Activated naive CD8-positive, alpha-beta T cell treated with anti-CD3 and anti-CD28 coated beads, Interleukin-2, amount 50 U/mL, for 24 hours (primary cell): ENCODE measurements at regions not wholly inside any gene's neighbourhood (a gene's known extent, or its start where the extent isn't known, plus 50 kb on each side); places are given as distances from the start of the nearest gene placed in this dataset.
"Not testable (repeated sequence)": the region's sequence is repeated elsewhere in the genome, so short reads cannot be mapped to it uniquely, and the experiment has no call there.

Source experiments
- ATAC-seq: fragments of 150-1000 bp; cut with Tn5 transposase; one replicate; pipeline ENCODE4 v1.10.0; 2021
- DNase-seq: peaks from one replicate; pipeline ENCODE4 v3.0.0; 2021
- H3K27ac Mint-ChIP-seq: one replicate; pipeline ENCODE4 v1.8.0; 2021; ENCODE audit warnings: mild to moderate bottlenecking, mixed read lengths
- H3K27me3 Mint-ChIP-seq: one replicate; pipeline ENCODE4 v1.8.0; 2021; ENCODE audit warnings: mixed read lengths
- H3K36me3 Mint-ChIP-seq: one replicate; pipeline ENCODE4 v1.8.0; 2021; ENCODE audit warnings: low read depth, mixed read lengths
- H3K4me1 Mint-ChIP-seq: one replicate; pipeline ENCODE4 v1.8.0; 2021; ENCODE audit warnings: mixed read lengths
- H3K4me3 Mint-ChIP-seq: one replicate; pipeline ENCODE4 v1.8.0; 2021; ENCODE audit warnings: mild to moderate bottlenecking, moderate library complexity, mixed read lengths
- H3K9me3 Mint-ChIP-seq: one replicate; pipeline ENCODE4 v1.8.0; 2021; ENCODE audit warnings: mixed read lengths

DNA sequence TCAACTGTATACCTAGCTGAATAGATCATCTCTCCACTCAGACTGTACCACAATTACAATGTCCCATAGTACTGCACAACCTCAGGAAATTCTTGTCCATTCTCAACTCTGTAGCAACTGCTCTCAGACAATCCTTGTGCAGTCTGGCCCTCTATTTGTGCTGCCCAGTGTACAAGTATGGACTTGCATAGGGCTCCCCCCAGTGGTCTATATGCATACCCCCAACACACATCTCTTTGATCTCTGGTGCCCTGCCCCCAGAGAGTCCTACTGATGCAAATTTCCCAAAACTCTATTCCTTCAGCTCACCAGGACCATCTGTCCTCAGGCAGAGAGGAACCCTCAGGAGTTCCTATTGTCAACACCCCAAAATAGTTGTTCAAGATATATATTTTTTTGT is 205.3 kb downstream of the SLCO4C1 start:
- DNase-seq: no peak
- ATAC-seq: peak; percentile 52
- H3K9me3 Mint-ChIP-seq: peaks cover 4% of the 10 kb centered on the region

DNA sequence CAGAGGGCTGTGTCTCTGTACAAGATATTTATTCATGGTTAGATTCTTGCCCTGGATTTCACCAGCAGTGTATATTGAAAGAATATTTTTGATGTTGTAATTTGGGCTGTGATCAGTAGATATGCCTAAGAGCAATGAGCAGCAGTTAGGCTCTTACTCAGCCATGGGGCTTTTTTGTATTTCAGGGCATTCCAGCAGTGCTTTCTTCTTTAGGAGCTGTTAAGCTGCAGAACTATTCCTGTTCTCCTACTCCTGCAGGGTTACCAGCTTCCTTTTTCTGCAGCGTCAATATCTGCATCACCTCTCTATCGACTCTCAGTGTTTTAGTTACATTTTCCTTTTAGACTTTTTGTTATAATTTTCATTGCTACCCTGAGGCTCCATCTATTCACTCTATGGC is 206.2 kb downstream of the SLCO4C1 start:
- Mint-ChIP-seq H3K36me3 (no peaks in the 10 kb centered on the region), H3K9me3 (peaks cover 4% of the 10 kb centered on the region), H3K27ac (no peak overlapping the region), H3K27me3 (no peaks in the 10 kb centered on the region), H3K4me1 (no peaks in the 10 kb centered on the region), H3K4me3 (no peak overlapping the region)
- no peak for DNase-seq
- ATAC-seq: no peak

More for the DNA sequence above, 205.3 kb downstream of the SLCO4C1 start:
- Mint-ChIP-seq H3K4me3 (no peak overlapping the region), H3K36me3 (no peaks in the 10 kb centered on the region), H3K4me1 (no peaks in the 10 kb centered on the region), H3K27me3 (no peaks in the 10 kb centered on the region), H3K27ac (no peak overlapping the region)

DNA sequence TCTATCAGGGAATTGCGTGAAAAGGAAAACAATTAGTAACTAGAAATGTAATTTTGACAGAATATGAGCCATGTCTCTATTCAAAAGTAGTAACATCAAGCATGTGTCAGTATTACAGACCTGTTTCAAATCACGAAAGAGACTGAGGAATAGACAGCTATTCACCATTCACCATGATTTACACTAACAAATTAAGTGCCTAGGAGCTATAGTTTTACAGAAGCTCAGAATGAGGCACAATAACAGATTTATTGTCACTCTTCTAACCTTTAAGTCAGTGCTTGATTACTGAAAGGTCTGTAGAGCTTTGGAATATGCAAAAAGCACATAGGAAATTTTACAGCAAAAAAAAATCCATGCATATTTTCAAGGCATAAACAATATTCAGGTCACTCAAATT is 208.2 kb downstream of the SLCO4C1 start:
- H3K27ac Mint-ChIP-seq: no peak overlapping the region
- ATAC-seq: no peak
- DNase-seq: no peak
- peaks cover 10% of the 10 kb centered on the region for H3K9me3 Mint-ChIP-seq
- H3K27me3 Mint-ChIP-seq: no peaks in the 10 kb centered on the region
- H3K4me1 Mint-ChIP-seq: no peaks in the 10 kb centered on the region
- H3K4me3 Mint-ChIP-seq: no peak overlapping the region
- no peaks in the 10 kb centered on the region for H3K36me3 Mint-ChIP-seq

DNA sequence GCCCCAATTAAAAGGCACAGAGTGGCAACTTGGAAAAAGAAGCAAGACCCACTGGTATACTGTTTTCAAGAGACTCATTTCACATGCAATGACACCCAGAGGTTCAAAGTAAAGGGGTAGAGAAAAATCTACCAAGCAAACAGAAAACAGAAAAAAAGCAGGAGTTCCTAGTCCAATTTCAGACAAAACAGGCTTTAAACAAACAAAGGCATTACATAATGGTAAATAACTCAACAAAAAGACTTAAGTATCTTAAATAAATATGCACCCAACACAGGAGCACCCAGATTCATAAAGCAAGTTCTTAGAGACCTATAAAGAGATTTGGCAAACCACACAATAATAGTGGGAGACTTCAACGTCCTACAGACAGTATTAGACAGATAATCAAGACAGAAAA is 215.8 kb downstream of the SLCO4C1 start:
- Mint-ChIP-seq H3K36me3 (no peaks in the 10 kb centered on the region), H3K27me3 (no peaks in the 10 kb centered on the region), H3K4me3 (no peak overlapping the region), H3K4me1 (no peaks in the 10 kb centered on the region), H3K27ac (no peak overlapping the region), H3K9me3 (peaks cover 23% of the 10 kb centered on the region)
- ATAC-seq: no peak
- no peak for DNase-seq

DNA sequence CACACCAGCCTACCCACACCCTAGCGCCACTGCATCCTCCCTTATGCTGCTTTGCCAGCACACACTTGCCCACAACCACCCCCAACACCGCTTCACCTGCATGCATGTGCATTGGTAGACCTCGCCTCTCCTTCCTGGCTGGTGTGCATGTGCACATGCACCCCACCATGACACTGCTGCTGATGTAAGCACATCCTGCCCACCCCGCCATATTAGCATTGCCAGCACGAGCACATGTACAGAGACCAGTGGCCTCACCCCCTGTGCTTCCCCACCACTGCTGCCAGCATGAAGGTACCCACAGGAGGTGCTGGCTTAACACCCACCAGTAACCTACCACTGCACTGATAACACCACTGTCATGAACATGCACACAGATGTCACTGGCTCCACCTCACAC is 218.2 kb downstream of the SLCO4C1 start:
- no peaks in the 10 kb centered on the region for H3K36me3 Mint-ChIP-seq

DNA sequence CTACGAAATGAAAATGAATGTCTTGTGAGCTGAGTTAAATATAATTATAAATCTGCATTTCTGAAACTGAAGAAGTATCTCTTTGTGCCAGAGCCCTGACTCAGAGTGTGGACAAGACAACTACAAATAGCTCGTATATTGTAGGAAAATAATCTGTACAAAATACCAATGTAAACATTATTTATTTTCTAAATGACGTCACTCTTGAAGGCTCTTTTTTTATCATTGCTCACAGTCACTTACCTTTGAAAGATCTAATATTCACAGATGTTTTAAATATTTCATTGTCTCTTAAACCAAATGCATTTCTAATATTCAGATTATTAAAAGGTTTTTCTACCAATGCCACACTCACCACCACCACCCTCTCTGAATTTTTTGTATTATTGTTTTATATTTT is 226.1 kb downstream of the SLCO4C1 start:
- H3K4me3 Mint-ChIP-seq: no peak overlapping the region
- no peaks in the 10 kb centered on the region for H3K27me3 Mint-ChIP-seq
- no peaks in the 10 kb centered on the region for H3K36me3 Mint-ChIP-seq
- no peaks in the 10 kb centered on the region for H3K4me1 Mint-ChIP-seq
- H3K9me3 Mint-ChIP-seq: no peaks in the 10 kb centered on the region
- ATAC-seq (no peak), DNase-seq (no peak)
- no peak overlapping the region for H3K27ac Mint-ChIP-seq

More for the DNA sequence above, 218.2 kb downstream of the SLCO4C1 start:
- Mint-ChIP-seq H3K27me3 (no peaks in the 10 kb centered on the region), H3K4me1 (no peaks in the 10 kb centered on the region), H3K4me3 (no peak overlapping the region), H3K9me3 (peaks cover 14% of the 10 kb centered on the region), H3K27ac (no peak overlapping the region)
- DNase-seq: no peak
- no peak for ATAC-seq

DNA sequence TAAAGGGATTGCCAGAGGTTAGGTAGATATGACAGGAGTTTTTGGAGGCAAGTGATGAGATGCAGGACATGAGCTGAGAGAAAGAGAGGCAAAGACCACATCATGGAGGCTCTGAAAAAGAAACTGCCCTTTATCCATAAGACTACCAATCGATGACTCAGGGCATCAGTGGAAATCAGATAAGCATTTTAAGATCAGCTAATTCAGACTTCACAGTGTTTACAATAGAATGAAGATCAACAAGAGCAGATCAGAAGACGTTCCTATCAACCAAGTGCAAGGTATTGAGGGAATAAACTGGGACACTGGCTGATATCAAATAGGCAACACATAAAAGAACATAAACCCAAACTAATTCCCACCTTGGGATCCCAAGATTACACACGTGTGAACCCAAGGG is 227.2 kb downstream of the SLCO4C1 start:
- Mint-ChIP-seq H3K4me1 (no peaks in the 10 kb centered on the region), H3K36me3 (no peaks in the 10 kb centered on the region), H3K4me3 (no peak overlapping the region), H3K27me3 (no peaks in the 10 kb centered on the region), H3K27ac (no peak overlapping the region), H3K9me3 (no peaks in the 10 kb centered on the region)
- no peak for ATAC-seq
- DNase-seq: no peak

DNA sequence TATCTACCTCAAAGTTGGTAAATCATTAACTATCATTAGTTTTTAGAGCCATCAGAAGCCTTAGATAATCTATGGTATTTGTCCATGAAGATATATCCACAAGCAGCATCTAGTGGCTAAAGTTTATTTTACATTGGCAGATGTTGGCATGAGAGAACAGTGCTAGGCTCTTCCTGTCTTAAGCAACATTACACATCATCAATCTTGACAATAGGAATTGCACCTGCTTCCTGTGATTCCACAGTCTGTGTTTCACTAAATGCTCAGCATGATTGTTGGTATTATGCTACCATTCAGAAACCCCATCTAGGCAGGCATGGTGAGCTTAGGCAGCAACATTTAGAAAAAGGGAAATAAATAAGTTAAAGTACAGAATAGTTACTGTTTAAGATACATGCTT is 246.6 kb downstream of the SLCO4C1 start:
- no peaks in the 10 kb centered on the region for H3K36me3 Mint-ChIP-seq
- no peak overlapping the region for H3K27ac Mint-ChIP-seq
- no peak overlapping the region for H3K4me3 Mint-ChIP-seq
- ATAC-seq (no peak), DNase-seq (no peak)
- H3K4me1 Mint-ChIP-seq: no peaks in the 10 kb centered on the region
- H3K27me3 Mint-ChIP-seq: no peaks in the 10 kb centered on the region
- H3K9me3 Mint-ChIP-seq: peaks cover 3% of the 10 kb centered on the region

DNA sequence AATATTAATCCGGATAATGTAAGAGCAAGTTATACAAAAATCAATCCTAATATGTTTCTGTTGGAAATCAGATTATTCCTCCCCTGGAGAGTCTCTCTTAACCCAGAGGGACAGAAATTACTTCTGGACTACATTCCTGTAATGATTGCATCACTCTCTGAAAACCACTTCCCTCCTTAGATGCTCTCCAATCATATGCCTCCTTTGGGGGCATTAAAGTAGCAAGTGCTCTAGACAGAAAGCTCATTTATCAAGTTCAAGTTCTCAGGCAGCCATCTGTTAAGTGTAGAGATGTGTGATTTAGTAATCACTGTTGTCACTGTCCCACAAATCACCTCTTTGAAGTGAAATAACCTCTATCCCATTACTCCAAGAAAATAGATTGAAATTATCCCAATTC is 247.1 kb downstream of the SLCO4C1 start:
- DNase-seq: no peak
- ATAC-seq: no peak
- H3K27me3 Mint-ChIP-seq: no peaks in the 10 kb centered on the region
- peaks cover 3% of the 10 kb centered on the region for H3K9me3 Mint-ChIP-seq
- no peak overlapping the region for H3K4me3 Mint-ChIP-seq
- H3K36me3 Mint-ChIP-seq: no peaks in the 10 kb centered on the region
- no peak overlapping the region for H3K27ac Mint-ChIP-seq
- H3K4me1 Mint-ChIP-seq: no peaks in the 10 kb centered on the region

DNA sequence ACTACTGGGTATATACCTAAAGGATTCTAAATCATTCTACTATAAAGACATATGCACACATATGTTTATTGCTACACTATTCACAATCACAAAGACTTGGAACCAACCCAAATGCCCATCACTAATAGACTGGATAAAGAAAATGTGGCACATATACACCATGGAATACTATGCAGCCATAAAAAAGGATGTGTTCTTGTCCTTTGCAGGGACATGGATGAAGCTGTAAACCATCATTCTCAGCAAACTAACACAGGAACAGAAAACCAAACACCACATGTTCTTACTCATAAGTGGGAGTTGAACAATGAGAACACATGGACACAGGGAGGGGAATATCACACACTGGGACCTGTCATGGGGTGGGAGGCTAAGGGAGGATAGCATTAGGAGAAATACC is 249.0 kb downstream of the SLCO4C1 start:
- H3K36me3 Mint-ChIP-seq, ATAC-seq, H3K4me3 Mint-ChIP-seq, DNase-seq, H3K4me1 Mint-ChIP-seq, H3K27ac Mint-ChIP-seq, H3K27me3 Mint-ChIP-seq, H3K9me3 Mint-ChIP-seq: not testable (repeated sequence)

DNA sequence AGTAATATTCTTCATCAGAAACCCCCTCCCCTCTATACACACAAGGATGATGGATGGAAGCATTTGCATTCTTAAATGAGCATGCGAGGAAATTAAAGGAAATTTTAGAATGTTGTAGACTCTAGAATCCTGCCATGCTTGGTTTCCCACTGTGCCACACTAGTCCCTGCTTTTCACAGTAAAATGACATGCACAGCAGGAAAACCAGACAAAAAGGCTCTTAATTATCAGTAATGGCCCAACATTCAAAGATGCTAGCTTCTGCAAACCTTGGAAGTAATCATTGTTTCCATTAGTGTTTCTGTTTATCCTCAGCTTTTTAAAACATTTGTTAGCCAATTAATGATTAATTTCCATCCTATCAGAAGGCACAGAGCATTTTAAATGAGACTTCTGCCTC is 255.8 kb downstream of the SLCO4C1 start:
- DNase-seq (no peak), ATAC-seq (no peak)
- Mint-ChIP-seq H3K27me3 (no peaks in the 10 kb centered on the region), H3K9me3 (peaks cover 3% of the 10 kb centered on the region), H3K36me3 (no peaks in the 10 kb centered on the region), H3K4me3 (no peak overlapping the region), H3K4me1 (no peaks in the 10 kb centered on the region), H3K27ac (no peak overlapping the region)

DNA sequence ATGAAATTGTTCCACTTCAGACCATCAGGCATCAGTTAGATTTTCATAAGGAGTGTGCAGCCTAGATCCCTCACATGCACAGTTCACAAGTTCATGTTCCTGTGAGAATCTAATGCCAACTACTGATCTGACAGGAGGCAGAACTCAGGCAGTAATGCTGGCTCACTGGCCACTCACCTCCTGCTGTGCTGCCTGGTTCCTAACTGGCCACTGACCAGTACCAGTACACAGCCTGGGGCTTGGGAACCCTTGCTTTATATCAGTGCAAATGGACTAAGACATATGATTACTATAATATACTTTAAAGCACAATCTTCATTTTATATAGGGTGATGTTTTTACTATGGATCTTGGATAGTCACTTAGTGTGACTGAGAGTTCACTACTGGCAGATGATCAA is 259.2 kb downstream of the SLCO4C1 start:
- Mint-ChIP-seq H3K4me1 (no peaks in the 10 kb centered on the region), H3K27me3 (no peaks in the 10 kb centered on the region), H3K9me3 (no peaks in the 10 kb centered on the region), H3K27ac (no peak overlapping the region), H3K4me3 (no peak overlapping the region), H3K36me3 (no peaks in the 10 kb centered on the region)
- ATAC-seq (no peak), DNase-seq (no peak)

DNA sequence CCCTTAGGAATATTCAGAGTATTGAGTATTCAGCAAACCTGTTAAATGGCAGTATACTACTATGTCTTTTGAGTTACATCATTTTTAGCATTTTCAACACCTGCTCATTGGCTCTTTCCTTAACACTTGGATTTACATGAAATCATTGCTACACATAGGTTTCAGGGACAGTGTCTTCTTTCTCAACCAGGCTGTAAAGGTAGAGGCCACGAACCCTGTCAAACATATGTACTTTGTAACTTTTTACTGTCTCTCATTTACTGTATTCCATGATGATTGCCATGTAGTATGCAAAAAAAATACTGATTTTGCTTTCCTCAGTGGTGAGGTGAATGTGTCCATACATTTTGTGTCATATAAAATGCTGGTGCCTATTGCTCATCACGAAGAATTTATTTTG is 264.4 kb downstream of the SLCO4C1 start:
- ATAC-seq (no peak), DNase-seq (no peak)
- Mint-ChIP-seq H3K27me3 (no peaks in the 10 kb centered on the region), H3K4me1 (no peaks in the 10 kb centered on the region), H3K27ac (no peak overlapping the region), H3K9me3 (no peaks in the 10 kb centered on the region), H3K36me3 (no peaks in the 10 kb centered on the region), H3K4me3 (no peak overlapping the region)

DNA sequence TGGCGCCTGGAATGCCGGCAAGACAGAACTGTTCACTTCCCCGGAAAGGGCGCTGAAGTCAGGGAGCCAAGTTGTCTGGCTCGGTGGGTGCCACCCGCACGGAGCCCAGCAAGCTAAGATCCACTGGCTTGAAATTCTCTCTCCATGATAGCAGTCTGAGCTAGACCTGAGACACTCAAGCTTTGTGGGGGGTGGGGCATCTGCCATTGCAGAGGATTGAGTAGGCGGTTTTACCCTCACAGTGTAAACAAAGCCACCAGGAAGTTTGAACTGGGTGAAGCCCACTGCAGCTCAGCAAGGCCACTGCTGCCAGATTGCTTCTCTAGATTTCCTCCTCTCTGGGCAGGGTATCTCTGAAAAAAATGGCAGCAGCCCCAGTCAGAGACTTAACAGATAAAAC is 277.4 kb downstream of the SLCO4C1 start:
- ATAC-seq (no peak), DNase-seq (no peak)
- H3K27me3 Mint-ChIP-seq: no peaks in the 10 kb centered on the region
- H3K9me3 Mint-ChIP-seq: peaks cover 4% of the 10 kb centered on the region
- no peaks in the 10 kb centered on the region for H3K4me1 Mint-ChIP-seq
- H3K4me3 Mint-ChIP-seq: no peak overlapping the region
- no peak overlapping the region for H3K27ac Mint-ChIP-seq
- H3K36me3 Mint-ChIP-seq: no peaks in the 10 kb centered on the region

DNA sequence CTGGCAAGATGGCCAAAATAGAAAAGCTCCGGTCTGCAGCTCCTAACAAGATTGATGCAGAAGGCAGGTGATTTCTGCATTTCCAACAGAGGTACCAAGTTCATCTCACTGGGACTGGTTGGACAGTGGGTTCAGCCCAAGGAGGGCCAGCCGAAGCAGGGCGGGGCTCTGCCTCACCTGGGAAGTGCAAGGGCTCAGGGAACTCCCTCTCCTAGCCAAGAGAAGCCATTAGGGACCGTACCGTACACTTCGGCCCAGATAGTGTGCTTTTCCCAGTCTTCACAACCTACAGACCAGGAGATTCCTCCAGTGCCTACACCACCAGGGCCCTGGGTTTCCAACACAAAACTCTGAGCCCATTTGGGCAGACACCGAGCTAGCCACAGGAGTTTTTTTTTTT is 277.8 kb downstream of the SLCO4C1 start:
- Mint-ChIP-seq H3K27ac (no peak overlapping the region), H3K27me3 (no peaks in the 10 kb centered on the region), H3K4me3 (no peak overlapping the region), H3K36me3 (no peaks in the 10 kb centered on the region), H3K4me1 (no peaks in the 10 kb centered on the region), H3K9me3 (peaks cover 4% of the 10 kb centered on the region)
- ATAC-seq (no peak), DNase-seq (no peak)

DNA sequence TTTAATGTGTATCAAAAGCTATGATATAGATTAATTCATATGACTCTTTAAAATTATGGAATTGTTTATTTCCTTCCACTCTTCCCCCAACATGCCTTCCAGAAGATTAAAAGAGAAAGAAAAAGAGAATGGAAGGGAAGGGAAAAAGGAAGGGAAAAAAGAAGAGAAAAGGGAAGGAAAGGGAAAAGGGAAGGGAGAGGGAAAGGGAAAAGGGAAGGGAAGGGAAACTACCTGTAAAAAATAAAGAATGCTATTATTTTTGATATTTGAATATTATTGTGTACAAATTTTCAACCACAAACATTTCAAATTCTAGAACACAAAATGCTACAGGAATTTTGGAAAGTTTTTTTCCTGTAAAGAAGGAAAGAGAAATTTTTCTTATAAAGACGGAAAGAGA is 281.7 kb downstream of the SLCO4C1 start:
- Mint-ChIP-seq H3K4me3 (no peak overlapping the region), H3K27ac (no peak overlapping the region), H3K4me1 (no peaks in the 10 kb centered on the region), H3K9me3 (peaks cover 4% of the 10 kb centered on the region), H3K36me3 (no peaks in the 10 kb centered on the region), H3K27me3 (no peaks in the 10 kb centered on the region)
- DNase-seq (no peak), ATAC-seq (no peak)
